Thoracic aorta (tissue), 2 donors: ENCODE measurements at regions not wholly inside any gene's neighbourhood (a gene's known extent, or its start where the extent isn't known, plus 50 kb on each side); places are given as distances from the start of the nearest gene placed in this dataset.

Experiments
- ATAC-seq: fragments of 150-250 bp; one replicate; pipeline ENCODE4 v1.8.0; 2017; ENCODE audit warnings: low read depth; ENCODE audit not compliant: insufficient number of reproducible peaks, low FRiP score
- DNase-seq: peaks from one replicate; pipeline ENCODE4 v3.0.0-alpha.2; 2020; ENCODE audit warnings: low spot score
- H3K27ac ChIP-seq, 2 donors: fragments of 200-600 bp; sonication (generic); 1 replicate in 1 of 2; 2 replicates in 1 of 2; pipeline ENCODE4 v1.5.1; 2016; ENCODE audit warnings: mild to moderate bottlenecking in 2 of 2, moderate library complexity in 2 of 2
- H3K27me3 ChIP-seq: fragments of 200-600 bp; sonication (generic); replicated peaks from 2 replicates; pipeline ENCODE4 v1.6.0; 2016; ENCODE audit warnings: mild to moderate bottlenecking; ENCODE audit not compliant: insufficient read depth
- H3K36me3 ChIP-seq: fragments of 200-600 bp; sonication (generic); one replicate; pipeline ENCODE4 v1.5.1; 2016
- H3K4me1 ChIP-seq, 2 donors: fragments of 200-600 bp; sonication (generic); 1 replicate in 1 of 2; 2 replicates in 1 of 2; pipeline versions ENCODE4 v1.5.1 to v1.6.0; 2016; ENCODE audit warnings: low read depth in 2 of 2, mild to moderate bottlenecking in 1 of 2; ENCODE audit not compliant: control insufficient read depth in 1 of 2
- H3K4me3 ChIP-seq: fragments of 200-600 bp; sonication (generic); 2 replicates; pipeline ENCODE4 v1.5.1; 2016; ENCODE audit warnings: mild to moderate bottlenecking
- H3K9me3 ChIP-seq: fragments of 200-600 bp; sonication (generic); 2 replicates; pipeline ENCODE4 v1.5.1; 2016
- CTCF ChIP-seq: fragments of 200-600 bp; sonication (generic); IDR thresholded peaks from one replicate; pipeline ENCODE4 v1.5.1; 2019; ENCODE audit warnings: antibody characterized with exemption

- no peak for TF ChIP-seq CTCF
- Histone ChIP-seq H3K27me3 (no peaks in the 10 kb centered on the region), H3K4me3 (no peak overlapping the region), H3K9me3 (no peaks in the 10 kb centered on the region), H3K4me1 (no peaks in the 10 kb centered on the region), H3K27ac (no peak overlapping the region), H3K36me3 (no peaks in the 10 kb centered on the region)
- DNase-seq (no peak), ATAC-seq (no peak)
Observed at GRCh38 chr15:81573098-81573746, 199.2 kb upstream of the TMC3 start.

- ATAC-seq = no peak
- Histone ChIP-seq H3K4me1 (no peaks in the 10 kb centered on the region), H3K4me3 (no peak overlapping the region), H3K9me3 (no peaks in the 10 kb centered on the region), H3K27ac (no peak overlapping the region), H3K36me3 (no peaks in the 10 kb centered on the region), H3K27me3 (no peaks in the 10 kb centered on the region)
- DNase-seq = no peak
- TF ChIP-seq CTCF = no peak
Observed at GRCh38 chr15:81572190-81572589, 198.2 kb upstream of the TMC3 start.

- Histone ChIP-seq H3K27me3 (no peaks in the 10 kb centered on the region), H3K36me3 (no peaks in the 10 kb centered on the region), H3K4me1 (no peaks in the 10 kb centered on the region), H3K27ac (no peak overlapping the region), H3K4me3 (no peak overlapping the region), H3K9me3 (no peaks in the 10 kb centered on the region)
- no peak for ATAC-seq
- no peak for TF ChIP-seq CTCF
- no peak for DNase-seq
Observed at GRCh38 chr15:81569286-81570080, 195.5 kb upstream of the TMC3 start.

GRCh38 chr15:81567924-81568323 is 193.9 kb upstream of the TMC3 start:
- TF ChIP-seq CTCF = no peak
- Histone ChIP-seq H3K4me3 (no peak overlapping the region), H3K27ac (no peak overlapping the region), H3K4me1 (no peaks in the 10 kb centered on the region), H3K27me3 (no peaks in the 10 kb centered on the region), H3K36me3 (no peaks in the 10 kb centered on the region), H3K9me3 (no peaks in the 10 kb centered on the region)
- no peak for DNase-seq
- no peak for ATAC-seq

- Histone ChIP-seq H3K36me3 (no peaks in the 10 kb centered on the region), H3K4me1 (no peaks in the 10 kb centered on the region), H3K27ac (no peak overlapping the region), H3K4me3 (no peak overlapping the region), H3K9me3 (no peaks in the 10 kb centered on the region), H3K27me3 (no peaks in the 10 kb centered on the region)
- no peak for TF ChIP-seq CTCF
- no peak for DNase-seq
- no peak for ATAC-seq
Observed at GRCh38 chr15:81562986-81563385, 189.0 kb upstream of the TMC3 start.
